ENCODE measurements at regions not wholly inside any gene's neighbourhood (a gene's known extent, or its start where the extent isn't known, plus 50 kb on each side); places are given as distances from the start of the nearest gene placed in this dataset.

- no peak overlapping the region for H3K4me3 ChIP-seq
- TF ChIP-seq CTCF (IDR thresholded peaks at IDR 0.05), result no peak
- no peak for TF ChIP-seq EP300 (IDR thresholded peaks at IDR 0.05)
- no peak for TF ChIP-seq POLR2A (IDR thresholded peaks at IDR 0.05)
- no peaks in the 10 kb centered on the region for H3K27me3 ChIP-seq
- no peaks in the 10 kb centered on the region for H3K4me1 ChIP-seq (ENCODE audit: insufficient read depth)
- no peak for DNase-seq
- H3K9me3 ChIP-seq, result no peaks in the 10 kb centered on the region
- intact Hi-C loops (cut with DNase I), result no loop called here
- no peak overlapping the region for H3K27ac ChIP-seq
- no peaks in the 10 kb centered on the region for H3K36me3 ChIP-seq
- 87 to 92% (median 91%) methylated on average over 8 of the region's 8 CpGs for WGBS, 3 donors
Measured at GRCh38 chr10:117924820-117925219, 121.9 kb downstream of the RAB11FIP2 start.

- no peaks in the 10 kb centered on the region for H3K9me3 ChIP-seq
- H3K4me3 ChIP-seq, result no peak overlapping the region
- no peaks in the 10 kb centered on the region for H3K27me3 ChIP-seq
- no peaks in the 10 kb centered on the region for H3K4me1 ChIP-seq (ENCODE audit: insufficient read depth)
- TF ChIP-seq EP300 (IDR thresholded peaks at IDR 0.05) (no peak), CTCF (IDR thresholded peaks at IDR 0.05) (no peak), POLR2A (IDR thresholded peaks at IDR 0.05) (no peak)
- intact Hi-C loops (cut with DNase I), result no loop called here
- 90 to 97% (median 92%) methylated on average over 6 of the region's 6 CpGs for WGBS, 3 donors
- no peak overlapping the region for H3K27ac ChIP-seq
- no peak for DNase-seq
- H3K36me3 ChIP-seq, result no peaks in the 10 kb centered on the region
Measured at GRCh38 chr10:117925369-117925768, 121.4 kb downstream of the RAB11FIP2 start.

- no peak for TF ChIP-seq CTCF (IDR thresholded peaks at IDR 0.05)
- Histone ChIP-seq H3K4me1 (ENCODE audit: insufficient read depth) (no peaks in the 10 kb centered on the region), H3K9me3 (no peaks in the 10 kb centered on the region), H3K4me3 (no peak overlapping the region), H3K27ac (no peak overlapping the region), H3K36me3 (no peaks in the 10 kb centered on the region), H3K27me3 (no peaks in the 10 kb centered on the region)
- intact Hi-C loops (cut with DNase I), result no loop called here
- WGBS, 3 donors, result 86 to 96% (median 87%) methylated on average over 2 of the region's 2 CpGs
- no peak for DNase-seq
Measured at GRCh38 chr10:117926491-117926890, 120.2 kb downstream of the RAB11FIP2 start.

- Histone ChIP-seq H3K36me3 (no peaks in the 10 kb centered on the region), H3K4me3 (no peak overlapping the region), H3K4me1 (ENCODE audit: insufficient read depth) (no peaks in the 10 kb centered on the region), H3K9me3 (no peaks in the 10 kb centered on the region), H3K27me3 (no peaks in the 10 kb centered on the region), H3K27ac (no peak overlapping the region)
- intact Hi-C loops (cut with DNase I), result no loop called here
- no peak for DNase-seq
- WGBS, 3 donors, result 0 to 81% (median 35%) methylated on average over 1 of the region's 1 CpG
- TF ChIP-seq CTCF (IDR thresholded peaks at IDR 0.05), result no peak
- no peak for TF ChIP-seq EP300 (IDR thresholded peaks at IDR 0.05)
- TF ChIP-seq POLR2A (IDR thresholded peaks at IDR 0.05), result no peak
Measured at GRCh38 chr10:117927332-117927731, 119.4 kb downstream of the RAB11FIP2 start.

- TF ChIP-seq EP300 (IDR thresholded peaks at IDR 0.05) (no peak), POLR2A (IDR thresholded peaks at IDR 0.05) (no peak), CTCF (IDR thresholded peaks at IDR 0.05) (no peak)
- Histone ChIP-seq H3K4me1 (ENCODE audit: insufficient read depth) (no peaks in the 10 kb centered on the region), H3K4me3 (no peak overlapping the region), H3K27me3 (no peaks in the 10 kb centered on the region), H3K27ac (no peak overlapping the region), H3K36me3 (no peaks in the 10 kb centered on the region), H3K9me3 (no peaks in the 10 kb centered on the region)
- 62 to 66% (median 66%) methylated on average over 4 of the region's 4 CpGs for WGBS, 3 donors
- intact Hi-C loops (cut with DNase I), result no loop called here
- no peak for DNase-seq
Measured at GRCh38 chr10:117927871-117928270, 118.9 kb downstream of the RAB11FIP2 start.
